ENCODE measurements at regions not wholly inside any gene's neighbourhood (a gene's known extent, or its start where the extent isn't known, plus 50 kb on each side); places are given as distances from the start of the nearest gene placed in this dataset.

GRCh38 chr6:51542475-51542874 lies 544.9 kb downstream of the PKHD1 start:
- Histone ChIP-seq H3K36me3 (ENCODE audit: control insufficient read depth, insufficient read depth, low read length) (no peaks in the 10 kb centered on the region), H3K79me2 (ENCODE audit: control insufficient read depth, insufficient read depth, low read length) (no peaks in the 10 kb centered on the region), H3K9me3 (ENCODE audit: control insufficient read depth, insufficient read depth, low read depth, low read length) (no peaks in the 10 kb centered on the region), H2AFZ (ENCODE audit: low read length) (no peak overlapping the region), H3K27ac (ENCODE audit: insufficient read depth, low read length) (no peak overlapping the region), H3K27me3 (ENCODE audit: control insufficient read depth, insufficient read depth, low read length) (no peaks in the 10 kb centered on the region), H3K4me3 (replicated peaks in 1 of 4; ENCODE audit: control extremely low read depth in 1 of 4, insufficient read depth in 1 of 4, low read depth in 3 of 4, low read length in 4 of 4) (no peak overlapping the region), H3K4me2 (ENCODE audit: extremely low read depth, insufficient read depth, low read length) (no peak overlapping the region), H4K20me1 (ENCODE audit: control insufficient read depth, extremely low read depth, insufficient read depth, low read length) (no peaks in the 10 kb centered on the region), H3K9ac (ENCODE audit: insufficient read depth, low read length) (no peak overlapping the region), H3K4me1 (ENCODE audit: control insufficient read depth, extremely low read depth, insufficient read depth, low read length) (no peaks in the 10 kb centered on the region)
- no peak for DNase-seq (ENCODE audit: low read depth in 2 of 2)
- TF ChIP-seq CTCF (conservative IDR thresholded peaks at IDR 0.05 in 1 of 2, IDR thresholded peaks at IDR 0.05 in 1 of 2; ENCODE audit: low read depth in 1 of 2, low read length in 2 of 2) (no peak), EZH2 (IDR thresholded peaks at IDR 0.05; ENCODE audit: low read length, missing control alignments) (no peak)

GRCh38 chr6:51550243-51550642 lies 537.2 kb downstream of the PKHD1 start:
- H3K27me3 ChIP-seq (ENCODE audit: control insufficient read depth, insufficient read depth, low read length): no peaks in the 10 kb centered on the region
- no peak for DNase-seq (ENCODE audit: low read depth in 2 of 2)
- H3K4me2 ChIP-seq (ENCODE audit: extremely low read depth, insufficient read depth, low read length): no peak overlapping the region
- H3K36me3 ChIP-seq (ENCODE audit: control insufficient read depth, insufficient read depth, low read length): no peaks in the 10 kb centered on the region
- no peaks in the 10 kb centered on the region for H3K4me1 ChIP-seq (ENCODE audit: control insufficient read depth, extremely low read depth, insufficient read depth, low read length)
- no peak overlapping the region for H3K9ac ChIP-seq (ENCODE audit: insufficient read depth, low read length)
- no peak overlapping the region for H3K4me3 ChIP-seq (replicated peaks in 1 of 4; ENCODE audit: control extremely low read depth in 1 of 4, insufficient read depth in 1 of 4, low read depth in 3 of 4, low read length in 4 of 4)
- TF ChIP-seq EZH2 (IDR thresholded peaks at IDR 0.05; ENCODE audit: low read length, missing control alignments) (no peak), CTCF (conservative IDR thresholded peaks at IDR 0.05 in 1 of 2, IDR thresholded peaks at IDR 0.05 in 1 of 2; ENCODE audit: low read depth in 1 of 2, low read length in 2 of 2) (no peak)
- H4K20me1 ChIP-seq (ENCODE audit: control insufficient read depth, extremely low read depth, insufficient read depth, low read length): no peaks in the 10 kb centered on the region
- H3K9me3 ChIP-seq (ENCODE audit: control insufficient read depth, insufficient read depth, low read depth, low read length): no peaks in the 10 kb centered on the region
- no peak overlapping the region for H2AFZ ChIP-seq (ENCODE audit: low read length)
- no peak overlapping the region for H3K27ac ChIP-seq (ENCODE audit: insufficient read depth, low read length)
- H3K79me2 ChIP-seq (ENCODE audit: control insufficient read depth, insufficient read depth, low read length): no peaks in the 10 kb centered on the region

GRCh38 chr6:51552435-51552834 lies 535.0 kb downstream of the PKHD1 start:
- no peaks in the 10 kb centered on the region for H3K27me3 ChIP-seq (ENCODE audit: control insufficient read depth, insufficient read depth, low read length)
- TF ChIP-seq EZH2 (IDR thresholded peaks at IDR 0.05; ENCODE audit: low read length, missing control alignments) (no peak), CTCF (conservative IDR thresholded peaks at IDR 0.05 in 1 of 2, IDR thresholded peaks at IDR 0.05 in 1 of 2; ENCODE audit: low read depth in 1 of 2, low read length in 2 of 2) (no peak)

More at GRCh38 chr6:51552435-51552834, 535.0 kb downstream of the PKHD1 start:
- no peak overlapping the region for H3K27ac ChIP-seq (ENCODE audit: insufficient read depth, low read length)
- H2AFZ ChIP-seq (ENCODE audit: low read length): no peak overlapping the region
- no peak overlapping the region for H3K4me2 ChIP-seq (ENCODE audit: extremely low read depth, insufficient read depth, low read length)
- H3K4me1 ChIP-seq (ENCODE audit: control insufficient read depth, extremely low read depth, insufficient read depth, low read length): no peaks in the 10 kb centered on the region
- no peak overlapping the region for H3K4me3 ChIP-seq (replicated peaks in 1 of 4; ENCODE audit: control extremely low read depth in 1 of 4, insufficient read depth in 1 of 4, low read depth in 3 of 4, low read length in 4 of 4)
- no peaks in the 10 kb centered on the region for H3K79me2 ChIP-seq (ENCODE audit: control insufficient read depth, insufficient read depth, low read length)
- no peak for DNase-seq (ENCODE audit: low read depth in 2 of 2)
- no peaks in the 10 kb centered on the region for H3K9me3 ChIP-seq (ENCODE audit: control insufficient read depth, insufficient read depth, low read depth, low read length)
- no peaks in the 10 kb centered on the region for H3K36me3 ChIP-seq (ENCODE audit: control insufficient read depth, insufficient read depth, low read length)
- no peak overlapping the region for H3K9ac ChIP-seq (ENCODE audit: insufficient read depth, low read length)
- H4K20me1 ChIP-seq (ENCODE audit: control insufficient read depth, extremely low read depth, insufficient read depth, low read length): no peaks in the 10 kb centered on the region
